Hepatocyte (in vitro differentiated cells): ENCODE measurements at regions not wholly inside any gene's neighbourhood (a gene's known extent, or its start where the extent isn't known, plus 50 kb on each side); places are given as distances from the start of the nearest gene placed in this dataset.

Experiments used
- DNase-seq: peaks from one replicate; pipeline ENCODE4 v3.0.0-alpha.2; 2016; ENCODE audit warnings: low spot score
- H2AFZ ChIP-seq: fragments of 200-600 bp; sonication (generic); 2 replicates; pipeline ENCODE4 v1.6.0; 2016; ENCODE audit warnings: antibody characterized with exemption, mild to moderate bottlenecking
- H3K27ac ChIP-seq: fragments of 200-600 bp; sonication (generic); 2 replicates; pipeline ENCODE4 v1.5.1; 2016; ENCODE audit warnings: mild to moderate bottlenecking
- H3K27me3 ChIP-seq: fragments of 200-600 bp; sonication (generic); 2 replicates; pipeline ENCODE4 v1.6.1; 2016
- H3K36me3 ChIP-seq: fragments of 200-600 bp; sonication (generic); replicated peaks from 2 replicates; pipeline ENCODE4 v1.5.1; 2016; ENCODE audit warnings: low read depth; ENCODE audit not compliant: insufficient read depth
- H3K4me1 ChIP-seq: fragments of 200-600 bp; sonication (generic); 2 replicates; pipeline ENCODE4 v1.5.1; 2016; ENCODE audit warnings: mild to moderate bottlenecking, moderate library complexity; ENCODE audit not compliant: insufficient read depth
- H3K4me2 ChIP-seq: fragments of 200-600 bp; sonication (generic); 2 replicates; pipeline ENCODE4 v1.6.0; 2016
- H3K4me3 ChIP-seq: fragments of 200-600 bp; sonication (generic); 2 replicates; pipeline ENCODE4 v1.5.1; 2016; ENCODE audit warnings: mild to moderate bottlenecking
- H3K79me2 ChIP-seq: fragments of 200-600 bp; sonication (generic); 2 replicates; pipeline ENCODE4 v1.6.0; 2017; ENCODE audit warnings: mild to moderate bottlenecking
- H3K9me2 ChIP-seq: fragments of 200-600 bp; sonication (generic); replicated peaks from 2 replicates; pipeline ENCODE4 v1.6.0; 2017; ENCODE audit warnings: mild to moderate bottlenecking; ENCODE audit not compliant: insufficient read depth
- H3K9me3 ChIP-seq: fragments of 200-600 bp; sonication (generic); 2 replicates; pipeline ENCODE4 v1.5.1; 2016; ENCODE audit warnings: low read depth, mild to moderate bottlenecking
- H4K20me1 ChIP-seq: fragments of 200-600 bp; sonication (generic); 2 replicates; pipeline ENCODE4 v1.6.0; 2016; ENCODE audit warnings: mild to moderate bottlenecking; ENCODE audit not compliant: insufficient read depth, poor library complexity, severe bottlenecking
- EZH2 ChIP-seq: fragments of 200-600 bp; sonication (generic); IDR thresholded peaks from 2 replicates; pipeline ENCODE4 v1.6.1; 2016; ENCODE audit warnings: antibody characterized with exemption, mild to moderate bottlenecking, borderline replicate concordance
- EZH2phosphoT487 ChIP-seq: fragments of 200-600 bp; sonication (generic); IDR thresholded peaks from one replicate; pipeline ENCODE4 v1.6.1; 2018; ENCODE audit warnings: antibody characterized with exemption, mild to moderate bottlenecking, low read depth, moderate library complexity; ENCODE audit not compliant: unreplicated experiment, severe bottlenecking
- WGBS: methylation state at CpG from one replicate; pipeline ENCODE4 v1.1.6; 2016; ENCODE audit warnings: low lambda C conversion rate; ENCODE audit errors: missing lambda C conversion rate; 5-methylcytosine and 5-hydroxymethylcytosine counted together
- TF ChIP-seq, protein P1 (sequence below): fragments of 200-600 bp; sonication (generic); IDR thresholded peaks from 2 replicates; pipeline ENCODE4 v1.5.1; 2016; ENCODE audit warnings: antibody characterized with exemption, mild to moderate bottlenecking; ENCODE audit not compliant: poor library complexity

DNA sequence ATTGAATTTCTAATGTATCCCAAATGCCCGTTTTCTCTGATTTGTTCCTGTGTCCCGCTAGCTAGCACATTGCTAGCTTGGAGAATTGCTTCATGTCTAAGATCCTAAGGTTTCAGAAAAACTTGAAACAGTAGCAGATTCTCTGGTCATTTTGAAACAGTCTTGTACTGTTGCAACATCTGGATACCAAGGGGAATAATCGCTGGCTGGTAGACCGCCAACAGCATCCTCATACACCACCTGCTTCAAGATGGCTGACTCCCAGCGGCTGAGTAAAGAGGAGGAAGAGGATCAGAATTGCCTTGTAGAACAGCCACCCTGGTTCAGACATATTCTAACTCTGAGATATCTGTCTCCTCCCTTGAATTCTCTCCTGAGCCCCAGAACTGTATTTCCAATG is 226.7 kb upstream of the ELAC2 start:
- no peaks in the 10 kb centered on the region for H3K9me3 ChIP-seq
- H3K27ac ChIP-seq: no peak overlapping the region
- H3K36me3 ChIP-seq: no peaks in the 10 kb centered on the region
- no peak overlapping the region for H3K4me2 ChIP-seq
- no peaks in the 10 kb centered on the region for H3K9me2 ChIP-seq
- H3K4me3 ChIP-seq: no peak overlapping the region
- TF ChIP-seq, protein P1, sequence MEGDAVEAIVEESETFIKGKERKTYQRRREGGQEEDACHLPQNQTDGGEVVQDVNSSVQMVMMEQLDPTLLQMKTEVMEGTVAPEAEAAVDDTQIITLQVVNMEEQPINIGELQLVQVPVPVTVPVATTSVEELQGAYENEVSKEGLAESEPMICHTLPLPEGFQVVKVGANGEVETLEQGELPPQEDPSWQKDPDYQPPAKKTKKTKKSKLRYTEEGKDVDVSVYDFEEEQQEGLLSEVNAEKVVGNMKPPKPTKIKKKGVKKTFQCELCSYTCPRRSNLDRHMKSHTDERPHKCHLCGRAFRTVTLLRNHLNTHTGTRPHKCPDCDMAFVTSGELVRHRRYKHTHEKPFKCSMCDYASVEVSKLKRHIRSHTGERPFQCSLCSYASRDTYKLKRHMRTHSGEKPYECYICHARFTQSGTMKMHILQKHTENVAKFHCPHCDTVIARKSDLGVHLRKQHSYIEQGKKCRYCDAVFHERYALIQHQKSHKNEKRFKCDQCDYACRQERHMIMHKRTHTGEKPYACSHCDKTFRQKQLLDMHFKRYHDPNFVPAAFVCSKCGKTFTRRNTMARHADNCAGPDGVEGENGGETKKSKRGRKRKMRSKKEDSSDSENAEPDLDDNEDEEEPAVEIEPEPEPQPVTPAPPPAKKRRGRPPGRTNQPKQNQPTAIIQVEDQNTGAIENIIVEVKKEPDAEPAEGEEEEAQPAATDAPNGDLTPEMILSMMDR: no peak
- TF ChIP-seq EZH2 (no peak), EZH2phosphoT487 (no peak)
- no peaks in the 10 kb centered on the region for H4K20me1 ChIP-seq
- no peaks in the 10 kb centered on the region for H3K79me2 ChIP-seq
- 87% methylated on average over 5 of the region's 5 CpGs for whole genome bisulfite sequencing
- DNase-seq: no peak
- H2AFZ ChIP-seq: no peak overlapping the region
- H3K27me3 ChIP-seq: no peaks in the 10 kb centered on the region
- no peaks in the 10 kb centered on the region for H3K4me1 ChIP-seq

DNA sequence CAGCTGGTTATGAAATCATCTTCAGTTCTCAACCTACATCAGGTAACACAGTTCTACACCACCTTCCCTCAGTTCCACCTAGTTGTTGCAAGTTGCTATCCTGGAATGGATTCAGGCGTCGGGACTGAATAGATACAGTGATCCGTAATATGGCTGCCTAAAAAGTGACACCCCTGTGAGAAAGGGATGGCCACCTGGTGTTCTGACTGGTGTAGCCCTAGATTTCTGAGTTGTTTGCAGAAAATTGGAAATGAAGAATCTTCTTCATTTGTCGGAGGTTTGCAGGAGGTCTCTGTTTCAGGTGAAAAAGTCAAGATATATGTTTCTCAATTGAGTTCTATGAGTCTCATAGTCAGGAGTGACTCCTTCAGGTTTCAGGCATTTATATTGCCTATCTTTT is 225.8 kb upstream of the ELAC2 start:
- Histone ChIP-seq H3K4me3 (no peak overlapping the region), H3K4me2 (no peak overlapping the region), H4K20me1 (no peaks in the 10 kb centered on the region), H3K79me2 (no peaks in the 10 kb centered on the region), H3K9me2 (no peaks in the 10 kb centered on the region), H2AFZ (no peak overlapping the region), H3K27ac (no peak overlapping the region), H3K9me3 (no peaks in the 10 kb centered on the region), H3K4me1 (no peaks in the 10 kb centered on the region), H3K27me3 (no peaks in the 10 kb centered on the region), H3K36me3 (no peaks in the 10 kb centered on the region)
- DNase-seq: no peak
- WGBS: 87% methylated on average over 4 of the region's 4 CpGs
- TF ChIP-seq, protein P1: no peak
- TF ChIP-seq EZH2phosphoT487 (no peak), EZH2 (no peak)

DNA sequence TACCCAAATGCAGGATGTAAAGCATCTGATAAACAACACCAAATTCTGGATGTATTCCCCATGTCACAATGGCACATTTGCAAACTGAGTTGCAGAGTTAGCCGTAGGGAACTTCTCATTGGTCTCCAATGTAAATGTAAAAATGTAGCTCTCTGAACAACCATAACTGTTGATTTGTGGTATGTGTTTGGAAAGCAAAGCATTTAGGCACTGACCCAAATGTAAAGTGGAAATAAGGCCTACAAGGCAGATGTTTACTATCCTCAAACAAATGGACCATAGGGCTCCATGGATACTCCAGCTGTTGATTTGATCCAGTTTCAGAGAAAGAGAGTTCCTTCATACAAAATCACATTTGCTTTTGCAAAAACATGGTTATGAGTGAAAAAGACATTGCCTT is 223.0 kb upstream of the ELAC2 start:
- Histone ChIP-seq H3K4me2 (no peak overlapping the region), H4K20me1 (no peaks in the 10 kb centered on the region), H3K4me1 (no peaks in the 10 kb centered on the region), H3K9me2 (no peaks in the 10 kb centered on the region), H3K79me2 (no peaks in the 10 kb centered on the region), H3K9me3 (no peaks in the 10 kb centered on the region), H2AFZ (no peak overlapping the region), H3K27ac (no peak overlapping the region), H3K4me3 (no peak overlapping the region), H3K36me3 (no peaks in the 10 kb centered on the region), H3K27me3 (no peaks in the 10 kb centered on the region)
- WGBS: 90% methylated on average over 1 of the region's 1 CpG
- TF ChIP-seq, protein P1: no peak
- TF ChIP-seq EZH2phosphoT487 (no peak), EZH2 (no peak)
- no peak for DNase-seq
